SK-N-SH treated with all-trans-retinoic acid at 6 μM for 48 hours (cell line): ENCODE measurements at regions not wholly inside any gene's neighbourhood (a gene's known extent, or its start where the extent isn't known, plus 50 kb on each side); places are given as distances from the start of the nearest gene placed in this dataset.

Source experiments
- ATAC-seq: fragments of 200-7000 bp; cut with Tn5 transposase; 3 replicates; pipeline ENCODE4 v1.9.1; 2020; ENCODE audit warnings: mild to moderate bottlenecking, moderate library complexity
- BACH2 ChIP-seq: fragments of 250-450 bp; sonication (Bioruptor Pico); IDR thresholded peaks from 2 replicates; pipeline ENCODE4 v1.9.0; 2021; ENCODE audit warnings: mild to moderate bottlenecking, borderline replicate concordance
- CSDC2 ChIP-seq: fragments of 250-450 bp; sonication (Bioruptor Pico); IDR thresholded peaks from 2 replicates; pipeline ENCODE4 v1.5.0; 2020; ENCODE audit warnings: mild to moderate bottlenecking, moderate library complexity
- ESRRG ChIP-seq: fragments of 250-450 bp; sonication (Bioruptor Pico); IDR thresholded peaks from 2 replicates; pipeline ENCODE4 v1.6.1; 2021; ENCODE audit warnings: mild to moderate bottlenecking
- GLIS3 ChIP-seq: fragments of 250-450 bp; sonication (Bioruptor Pico); IDR thresholded peaks from 2 replicates; pipeline ENCODE4 v1.5.0; 2020; ENCODE audit warnings: mild to moderate bottlenecking, moderate library complexity
- ISL1 ChIP-seq: fragments of 250-450 bp; sonication (Bioruptor Pico); IDR thresholded peaks from 2 replicates; pipeline ENCODE4 v2.1.2; 2022; ENCODE audit warnings: mild to moderate bottlenecking, moderate library complexity
- OSR1 ChIP-seq: fragments of 250-450 bp; sonication (Bioruptor Pico); IDR thresholded peaks from 2 replicates; pipeline ENCODE4 v1.8.0; 2022; ENCODE audit warnings: moderate library complexity, mild to moderate bottlenecking, inconsistent platforms
- POU6F1 ChIP-seq: fragments of 250-450 bp; sonication (Bioruptor Pico); IDR thresholded peaks from 2 replicates; pipeline ENCODE4 v1.8.0; 2021; ENCODE audit warnings: low read depth, mild to moderate bottlenecking, moderate library complexity, borderline replicate concordance
- PPARA ChIP-seq: fragments of 250-450 bp; sonication (Bioruptor Pico); IDR thresholded peaks from 2 replicates; pipeline ENCODE4 v1.5.0; 2020; ENCODE audit warnings: mild to moderate bottlenecking, borderline replicate concordance
- RARB ChIP-seq: fragments of 250-450 bp; sonication (Bioruptor Pico); IDR thresholded peaks from 2 replicates; pipeline ENCODE4 v1.8.0; 2021; ENCODE audit warnings: mild to moderate bottlenecking, moderate library complexity
- TCF4 ChIP-seq: fragments of 250-450 bp; sonication (Bioruptor Pico); IDR thresholded peaks from 2 replicates; pipeline ENCODE4 v1.8.0; 2021; ENCODE audit warnings: mild to moderate bottlenecking, moderate library complexity, borderline replicate concordance
- ZC3H10 ChIP-seq: fragments of 250-450 bp; sonication (Bioruptor Pico); IDR thresholded peaks from 2 replicates; pipeline ENCODE4 v1.5.1; 2021; ENCODE audit warnings: mild to moderate bottlenecking, moderate library complexity
- ZFP3 ChIP-seq: fragments of 250-450 bp; sonication (Bioruptor Pico); IDR thresholded peaks from 2 replicates; pipeline ENCODE4 v1.5.0; 2020; ENCODE audit warnings: mild to moderate bottlenecking, moderate library complexity
- ZFP30 ChIP-seq: fragments of 450-650 bp; formaldehyde crosslinking; IDR thresholded peaks from 2 replicates; pipeline ENCODE4 v1.5.0; 2022; ENCODE audit warnings: mild to moderate bottlenecking, moderate library complexity
- ZNF70 ChIP-seq: fragments of 450-650 bp; formaldehyde crosslinking; IDR thresholded peaks from 2 replicates; pipeline ENCODE4 v1.5.0; 2020; ENCODE audit warnings: mild to moderate bottlenecking, moderate library complexity
- ZNF8 ChIP-seq: fragments of 450-650 bp; formaldehyde crosslinking; IDR thresholded peaks from 2 replicates; pipeline ENCODE4 v1.5.0; 2020; ENCODE audit warnings: mild to moderate bottlenecking, moderate library complexity
- TF ChIP-seq, protein P1 (sequence below): fragments of 250-450 bp; sonication (Bioruptor Pico); IDR thresholded peaks from 2 replicates; pipeline ENCODE4 v1.8.0; 2020; ENCODE audit warnings: mild to moderate bottlenecking, moderate library complexity, borderline replicate concordance
- TF ChIP-seq, protein P2 (sequence below): fragments of 250-450 bp; sonication (Bioruptor Pico); IDR thresholded peaks from 2 replicates; pipeline ENCODE4 v1.5.1; 2020; ENCODE audit warnings: low read depth, mild to moderate bottlenecking, moderate library complexity
- TF ChIP-seq, protein P3 (sequence below): fragments of 250-450 bp; sonication (Bioruptor Pico); IDR thresholded peaks from 2 replicates; pipeline ENCODE4 v1.5.0; 2020; ENCODE audit warnings: mild to moderate bottlenecking, moderate library complexity
- TF ChIP-seq, protein P4 (sequence below): fragments of 250-450 bp; sonication (Bioruptor Pico); IDR thresholded peaks from 2 replicates; pipeline ENCODE4 v1.5.1; 2021; ENCODE audit warnings: mild to moderate bottlenecking, moderate library complexity

DNA sequence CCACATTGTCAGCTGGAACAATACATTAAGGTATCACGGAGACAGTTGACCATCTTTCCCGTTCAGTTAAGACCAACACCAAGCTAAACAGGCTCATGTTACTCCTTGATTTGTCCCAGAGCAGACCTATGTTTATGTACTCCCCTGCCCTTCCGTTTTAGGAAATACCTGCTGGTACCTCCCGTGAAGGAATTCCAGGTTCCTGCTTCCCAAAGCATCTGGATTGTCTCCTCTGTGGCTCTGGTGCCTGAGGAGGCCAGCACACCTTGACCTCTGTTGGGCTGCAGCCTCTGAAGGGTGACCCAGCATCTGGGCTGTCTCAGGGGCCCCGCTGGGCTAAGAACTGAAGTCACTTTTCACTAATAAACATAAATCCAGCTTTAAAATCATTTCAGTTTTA, 647.8 kb upstream of the MARCKS start (continued):
- TF ChIP-seq, protein P1, sequence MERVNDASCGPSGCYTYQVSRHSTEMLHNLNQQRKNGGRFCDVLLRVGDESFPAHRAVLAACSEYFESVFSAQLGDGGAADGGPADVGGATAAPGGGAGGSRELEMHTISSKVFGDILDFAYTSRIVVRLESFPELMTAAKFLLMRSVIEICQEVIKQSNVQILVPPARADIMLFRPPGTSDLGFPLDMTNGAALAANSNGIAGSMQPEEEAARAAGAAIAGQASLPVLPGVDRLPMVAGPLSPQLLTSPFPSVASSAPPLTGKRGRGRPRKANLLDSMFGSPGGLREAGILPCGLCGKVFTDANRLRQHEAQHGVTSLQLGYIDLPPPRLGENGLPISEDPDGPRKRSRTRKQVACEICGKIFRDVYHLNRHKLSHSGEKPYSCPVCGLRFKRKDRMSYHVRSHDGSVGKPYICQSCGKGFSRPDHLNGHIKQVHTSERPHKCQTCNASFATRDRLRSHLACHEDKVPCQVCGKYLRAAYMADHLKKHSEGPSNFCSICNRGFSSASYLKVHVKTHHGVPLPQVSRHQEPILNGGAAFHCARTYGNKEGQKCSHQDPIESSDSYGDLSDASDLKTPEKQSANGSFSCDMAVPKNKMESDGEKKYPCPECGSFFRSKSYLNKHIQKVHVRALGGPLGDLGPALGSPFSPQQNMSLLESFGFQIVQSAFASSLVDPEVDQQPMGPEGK (CRISPR knock-in tag): no peak

- TF ChIP-seq ZFP30 (no peak), ZFP3 (CRISPR knock-in tag) (no peak), ZC3H10 (no peak), CSDC2 (no peak), BACH2 (no peak), PPARA (CRISPR knock-in tag) (no peak), OSR1 (CRISPR knock-in tag) (no peak), GLIS3 (CRISPR knock-in tag) (no peak), RARB (CRISPR knock-in tag) (no peak), ZNF70 (CRISPR knock-in tag) (no peak), ISL1 (CRISPR knock-in tag) (no peak)
- TF ChIP-seq, protein P2, sequence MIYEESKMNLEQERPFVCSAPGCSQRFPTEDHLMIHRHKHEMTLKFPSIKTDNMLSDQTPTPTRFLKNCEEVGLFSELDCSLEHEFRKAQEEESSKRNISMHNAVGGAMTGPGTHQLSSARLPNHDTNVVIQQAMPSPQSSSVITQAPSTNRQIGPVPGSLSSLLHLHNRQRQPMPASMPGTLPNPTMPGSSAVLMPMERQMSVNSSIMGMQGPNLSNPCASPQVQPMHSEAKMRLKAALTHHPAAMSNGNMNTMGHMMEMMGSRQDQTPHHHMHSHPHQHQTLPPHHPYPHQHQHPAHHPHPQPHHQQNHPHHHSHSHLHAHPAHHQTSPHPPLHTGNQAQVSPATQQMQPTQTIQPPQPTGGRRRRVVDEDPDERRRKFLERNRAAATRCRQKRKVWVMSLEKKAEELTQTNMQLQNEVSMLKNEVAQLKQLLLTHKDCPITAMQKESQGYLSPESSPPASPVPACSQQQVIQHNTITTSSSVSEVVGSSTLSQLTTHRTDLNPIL (CRISPR knock-in tag): no peak
- TF ChIP-seq, protein P3, sequence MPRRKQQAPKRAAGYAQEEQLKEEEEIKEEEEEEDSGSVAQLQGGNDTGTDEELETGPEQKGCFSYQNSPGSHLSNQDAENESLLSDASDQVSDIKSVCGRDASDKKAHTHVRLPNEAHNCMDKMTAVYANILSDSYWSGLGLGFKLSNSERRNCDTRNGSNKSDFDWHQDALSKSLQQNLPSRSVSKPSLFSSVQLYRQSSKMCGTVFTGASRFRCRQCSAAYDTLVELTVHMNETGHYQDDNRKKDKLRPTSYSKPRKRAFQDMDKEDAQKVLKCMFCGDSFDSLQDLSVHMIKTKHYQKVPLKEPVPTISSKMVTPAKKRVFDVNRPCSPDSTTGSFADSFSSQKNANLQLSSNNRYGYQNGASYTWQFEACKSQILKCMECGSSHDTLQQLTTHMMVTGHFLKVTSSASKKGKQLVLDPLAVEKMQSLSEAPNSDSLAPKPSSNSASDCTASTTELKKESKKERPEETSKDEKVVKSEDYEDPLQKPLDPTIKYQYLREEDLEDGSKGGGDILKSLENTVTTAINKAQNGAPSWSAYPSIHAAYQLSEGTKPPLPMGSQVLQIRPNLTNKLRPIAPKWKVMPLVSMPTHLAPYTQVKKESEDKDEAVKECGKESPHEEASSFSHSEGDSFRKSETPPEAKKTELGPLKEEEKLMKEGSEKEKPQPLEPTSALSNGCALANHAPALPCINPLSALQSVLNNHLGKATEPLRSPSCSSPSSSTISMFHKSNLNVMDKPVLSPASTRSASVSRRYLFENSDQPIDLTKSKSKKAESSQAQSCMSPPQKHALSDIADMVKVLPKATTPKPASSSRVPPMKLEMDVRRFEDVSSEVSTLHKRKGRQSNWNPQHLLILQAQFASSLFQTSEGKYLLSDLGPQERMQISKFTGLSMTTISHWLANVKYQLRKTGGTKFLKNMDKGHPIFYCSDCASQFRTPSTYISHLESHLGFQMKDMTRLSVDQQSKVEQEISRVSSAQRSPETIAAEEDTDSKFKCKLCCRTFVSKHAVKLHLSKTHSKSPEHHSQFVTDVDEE (CRISPR knock-in tag): no peak
- TF ChIP-seq, protein P4, sequence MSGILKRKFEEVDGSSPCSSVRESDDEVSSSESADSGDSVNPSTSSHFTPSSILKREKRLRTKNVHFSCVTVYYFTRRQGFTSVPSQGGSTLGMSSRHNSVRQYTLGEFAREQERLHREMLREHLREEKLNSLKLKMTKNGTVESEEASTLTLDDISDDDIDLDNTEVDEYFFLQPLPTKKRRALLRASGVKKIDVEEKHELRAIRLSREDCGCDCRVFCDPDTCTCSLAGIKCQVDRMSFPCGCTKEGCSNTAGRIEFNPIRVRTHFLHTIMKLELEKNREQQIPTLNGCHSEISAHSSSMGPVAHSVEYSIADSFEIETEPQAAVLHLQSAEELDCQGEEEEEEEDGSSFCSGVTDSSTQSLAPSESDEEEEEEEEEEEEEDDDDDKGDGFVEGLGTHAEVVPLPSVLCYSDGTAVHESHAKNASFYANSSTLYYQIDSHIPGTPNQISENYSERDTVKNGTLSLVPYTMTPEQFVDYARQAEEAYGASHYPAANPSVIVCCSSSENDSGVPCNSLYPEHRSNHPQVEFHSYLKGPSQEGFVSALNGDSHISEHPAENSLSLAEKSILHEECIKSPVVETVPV (CRISPR knock-in tag): no peak
- TF ChIP-seq, all 23 proteins: peak for 0
- no peak for ATAC-seq
Observed at GRCh38 chr6:113211170-113211569, 646.0 kb upstream of the MARCKS start.

GRCh38 chr6:113219783-113220182, 637.4 kb upstream of the MARCKS start:
- TF ChIP-seq POU6F1 (CRISPR knock-in tag) (no peak), TCF4 (CRISPR knock-in tag) (no peak), ISL1 (CRISPR knock-in tag) (no peak), ESRRG (CRISPR knock-in tag) (no peak), ZFP3 (CRISPR knock-in tag) (no peak), ZC3H10 (no peak), CSDC2 (no peak), ZNF8 (no peak)
- TF ChIP-seq, protein P3 (CRISPR knock-in tag): no peak

More at GRCh38 chr6:113219783-113220182, 637.4 kb upstream of the MARCKS start:
- ATAC-seq: no peak
